ENCODE measurements at regions not wholly inside any gene's neighbourhood (a gene's known extent, or its start where the extent isn't known, plus 50 kb on each side); places are given as distances from the start of the nearest gene placed in this dataset.
A peak's percentile ranks its signal among the peaks of the same experiment; 100 is the strongest.
"Not testable (repeated sequence)": the region's sequence is repeated elsewhere in the genome, so short reads cannot be mapped to it uniquely, and the experiment has no call there.

DNA sequence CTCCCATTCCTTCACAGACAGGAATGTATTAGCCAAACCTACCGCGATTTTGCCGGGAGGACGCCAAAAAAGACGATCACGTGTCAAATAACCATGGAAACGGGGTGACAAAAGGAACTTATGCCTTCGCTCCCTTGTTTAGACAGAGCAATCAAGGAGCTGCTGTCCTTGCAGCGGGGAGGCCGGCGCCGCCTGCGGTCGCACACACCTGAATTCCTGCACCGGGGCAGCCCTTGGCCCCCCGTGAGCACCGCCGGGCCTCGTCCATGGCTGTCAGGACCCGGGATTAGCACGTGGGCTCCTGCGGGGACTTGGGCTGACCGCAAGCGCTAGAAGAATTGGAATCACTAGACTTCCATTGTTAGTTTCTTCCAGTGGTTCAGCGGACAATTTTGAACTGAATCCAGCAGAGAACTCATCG, 193.1 kb downstream of the SHQ1 start:
- TF ChIP-seq POLR2AphosphoS5 (IDR thresholded peaks at IDR 0.05; ENCODE audit: low read depth, low read length) (no peak), POLR2A (IDR thresholded peaks at IDR 0.05; ENCODE audit: low read depth, low read length) (no peak), SPI1 (IDR thresholded peaks at IDR 0.05; ENCODE audit: low read depth, low read length) (no peak), PAX5 (IDR thresholded peaks at IDR 0.05; ENCODE audit: insufficient read depth, low read length, severe bottlenecking) (no peak), TAF1 (IDR thresholded peaks at IDR 0.05; ENCODE audit: low read depth, low read length) (no peak), POU2F2 (IDR thresholded peaks at IDR 0.05; ENCODE audit: low read depth, low read length) (no peak)
- FAIRE-seq (no peak), DNase-seq (ENCODE audit: insufficient read length, low spot score) (no peak)

GRCh38 chr3:72652395-72652794, 195.8 kb downstream of the SHQ1 start:
- FAIRE-seq, result no peak
- no peak for DNase-seq (ENCODE audit: insufficient read length, low spot score)
- no peak for TF ChIP-seq POLR2AphosphoS5 (IDR thresholded peaks at IDR 0.05; ENCODE audit: low read depth, low read length)
- TF ChIP-seq POU2F2 (IDR thresholded peaks at IDR 0.05; ENCODE audit: low read depth, low read length), result no peak
- no peak for TF ChIP-seq POLR2A (IDR thresholded peaks at IDR 0.05; ENCODE audit: low read depth, low read length)
- TF ChIP-seq TAF1 (IDR thresholded peaks at IDR 0.05; ENCODE audit: low read depth, low read length), result no peak
- TF ChIP-seq PAX5 (IDR thresholded peaks at IDR 0.05; ENCODE audit: insufficient read depth, low read length, severe bottlenecking), result no peak
- TF ChIP-seq SPI1 (IDR thresholded peaks at IDR 0.05; ENCODE audit: low read depth, low read length), result no peak

DNA sequence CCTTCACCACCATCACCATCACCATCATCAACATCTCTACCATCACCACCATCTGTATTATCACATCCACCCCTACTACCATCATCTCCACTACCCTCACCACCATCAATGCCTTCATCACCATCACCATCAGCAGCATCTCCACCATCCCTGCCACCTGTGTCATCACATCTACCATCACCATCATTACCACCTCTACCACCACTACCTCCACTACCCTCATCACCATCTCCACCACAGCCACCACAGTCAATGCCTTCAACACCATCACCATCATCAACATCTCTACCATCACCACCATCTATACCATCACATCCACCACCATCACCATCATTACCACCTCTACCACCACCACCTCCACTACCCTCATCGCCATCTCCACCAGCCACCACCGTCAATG, 196.7 kb downstream of the SHQ1 start:
- FAIRE-seq, result peak; percentile 67
- DNase-seq (ENCODE audit: insufficient read length, low spot score), result no peak
- no peak for TF ChIP-seq POLR2A (IDR thresholded peaks at IDR 0.05; ENCODE audit: low read depth, low read length)
- no peak for TF ChIP-seq TAF1 (IDR thresholded peaks at IDR 0.05; ENCODE audit: low read depth, low read length)
- TF ChIP-seq PAX5 (IDR thresholded peaks at IDR 0.05; ENCODE audit: insufficient read depth, low read length, severe bottlenecking), result no peak
- TF ChIP-seq POU2F2 (IDR thresholded peaks at IDR 0.05; ENCODE audit: low read depth, low read length), result no peak
- TF ChIP-seq POLR2AphosphoS5 (IDR thresholded peaks at IDR 0.05; ENCODE audit: low read depth, low read length), result no peak
- no peak for TF ChIP-seq SPI1 (IDR thresholded peaks at IDR 0.05; ENCODE audit: low read depth, low read length)

DNA sequence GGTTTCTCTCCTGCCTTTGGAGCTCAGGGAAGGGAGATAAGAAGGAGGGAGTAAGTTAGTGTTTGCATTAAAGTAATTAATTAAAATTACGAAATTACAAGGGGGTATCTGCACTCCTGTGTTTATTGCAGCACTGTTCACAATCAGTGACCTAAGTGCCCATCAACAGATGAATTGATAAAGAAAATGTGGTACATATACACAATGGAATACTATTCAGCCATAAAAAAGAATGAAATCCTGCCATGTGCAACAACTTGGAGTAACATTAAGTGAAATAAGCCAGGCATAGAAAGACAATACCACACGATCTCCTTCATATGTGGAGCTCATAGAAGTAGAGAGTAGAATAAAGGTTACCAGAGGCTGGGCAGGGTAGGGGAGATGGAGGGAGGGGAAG, 202.0 kb downstream of the SHQ1 start:
- no peak for DNase-seq (ENCODE audit: insufficient read length, low spot score)
- TF ChIP-seq SPI1 (IDR thresholded peaks at IDR 0.05; ENCODE audit: low read depth, low read length) (no peak), POLR2AphosphoS5 (IDR thresholded peaks at IDR 0.05; ENCODE audit: low read depth, low read length) (no peak), TAF1 (IDR thresholded peaks at IDR 0.05; ENCODE audit: low read depth, low read length) (no peak), POU2F2 (IDR thresholded peaks at IDR 0.05; ENCODE audit: low read depth, low read length) (no peak), PAX5 (IDR thresholded peaks at IDR 0.05; ENCODE audit: insufficient read depth, low read length, severe bottlenecking) (no peak), POLR2A (IDR thresholded peaks at IDR 0.05; ENCODE audit: low read depth, low read length) (no peak)
- no peak for FAIRE-seq

DNA sequence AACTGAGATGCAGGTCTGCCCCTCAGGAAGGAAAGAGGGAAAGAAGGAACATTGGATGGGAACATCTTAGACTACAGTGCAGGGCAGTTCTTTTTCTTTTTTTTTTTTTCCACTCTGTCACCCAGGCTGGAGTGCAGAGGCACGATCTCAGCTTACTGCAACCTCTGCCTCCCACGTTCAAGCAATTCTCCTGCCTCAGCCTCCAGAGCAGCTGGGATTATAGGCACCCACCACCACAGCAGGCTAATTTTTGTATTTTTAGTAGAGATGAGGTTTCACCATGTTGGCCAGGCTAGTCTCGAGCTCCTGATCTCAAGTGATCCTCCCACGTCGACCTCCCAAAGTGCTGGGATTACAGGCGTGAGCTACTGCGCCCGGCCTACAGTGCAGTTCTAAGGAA, 204.6 kb downstream of the SHQ1 start:
- FAIRE-seq; DNase-seq (ENCODE audit: insufficient read length, low spot score): not testable (repeated sequence)

DNA sequence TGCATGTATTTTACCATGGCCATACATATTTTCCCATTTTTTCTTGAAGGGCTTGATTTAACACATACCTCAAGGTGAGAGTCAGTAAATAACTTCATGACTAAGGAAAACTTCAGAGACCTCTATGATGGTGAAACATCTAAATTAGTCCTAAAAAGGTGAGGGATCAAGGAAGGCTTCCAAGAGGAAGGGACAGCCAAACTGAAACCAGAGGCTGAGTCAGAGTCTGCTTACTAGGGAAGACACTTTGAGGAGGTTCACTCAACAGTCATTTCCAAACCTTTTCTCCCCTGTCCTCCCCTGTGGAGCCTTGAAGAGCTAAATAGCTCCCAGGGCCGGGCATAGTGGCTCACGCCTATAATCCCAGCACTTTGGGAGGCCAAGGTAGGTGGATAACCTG, 206.6 kb downstream of the SHQ1 start:
- no peak for FAIRE-seq
- DNase-seq (ENCODE audit: insufficient read length, low spot score), result no peak
- no peak for TF ChIP-seq POLR2A (IDR thresholded peaks at IDR 0.05; ENCODE audit: low read depth, low read length)
- no peak for TF ChIP-seq POLR2AphosphoS5 (IDR thresholded peaks at IDR 0.05; ENCODE audit: low read depth, low read length)
- no peak for TF ChIP-seq TAF1 (IDR thresholded peaks at IDR 0.05; ENCODE audit: low read depth, low read length)
- TF ChIP-seq SPI1 (IDR thresholded peaks at IDR 0.05; ENCODE audit: low read depth, low read length), result no peak
- TF ChIP-seq PAX5 (IDR thresholded peaks at IDR 0.05; ENCODE audit: insufficient read depth, low read length, severe bottlenecking), result no peak
- TF ChIP-seq POU2F2 (IDR thresholded peaks at IDR 0.05; ENCODE audit: low read depth, low read length), result no peak

DNA sequence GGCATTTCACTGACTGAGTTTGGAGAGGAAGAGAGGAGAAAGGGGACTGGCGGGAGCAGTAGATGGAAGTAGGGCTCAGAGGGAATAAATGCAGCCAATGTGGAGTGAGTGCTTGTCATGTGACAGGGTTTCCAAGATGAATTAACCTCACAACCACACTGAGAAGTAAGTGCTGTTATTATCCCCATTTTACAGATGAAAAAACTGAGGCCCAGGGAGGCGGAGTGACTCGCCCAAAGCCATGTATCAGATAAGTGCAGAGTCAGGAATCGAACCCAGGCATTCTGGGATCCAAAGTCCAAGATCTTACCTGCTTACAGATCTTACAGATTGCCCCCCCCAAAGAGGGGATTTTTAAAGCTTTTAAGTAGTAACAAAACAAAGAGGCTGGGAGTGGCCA, 207.2 kb downstream of the SHQ1 start:
- DNase-seq (ENCODE audit: insufficient read length, low spot score) (no peak), FAIRE-seq (no peak)
- TF ChIP-seq POLR2AphosphoS5 (IDR thresholded peaks at IDR 0.05; ENCODE audit: low read depth, low read length), result no peak
- TF ChIP-seq TAF1 (IDR thresholded peaks at IDR 0.05; ENCODE audit: low read depth, low read length), result no peak
- no peak for TF ChIP-seq POLR2A (IDR thresholded peaks at IDR 0.05; ENCODE audit: low read depth, low read length)
- no peak for TF ChIP-seq PAX5 (IDR thresholded peaks at IDR 0.05; ENCODE audit: insufficient read depth, low read length, severe bottlenecking)
- no peak for TF ChIP-seq SPI1 (IDR thresholded peaks at IDR 0.05; ENCODE audit: low read depth, low read length)
- TF ChIP-seq POU2F2 (IDR thresholded peaks at IDR 0.05; ENCODE audit: low read depth, low read length), result no peak

GRCh38 chr3:72636969-72637597, 211.2 kb downstream of the SHQ1 start:
- TF ChIP-seq PAX5 (IDR thresholded peaks at IDR 0.05; ENCODE audit: insufficient read depth, low read length, severe bottlenecking), result no peak
- TF ChIP-seq TAF1 (IDR thresholded peaks at IDR 0.05; ENCODE audit: low read depth, low read length), result no peak
- TF ChIP-seq POU2F2 (IDR thresholded peaks at IDR 0.05; ENCODE audit: low read depth, low read length), result no peak
- no peak for TF ChIP-seq POLR2AphosphoS5 (IDR thresholded peaks at IDR 0.05; ENCODE audit: low read depth, low read length)
- TF ChIP-seq POLR2A (IDR thresholded peaks at IDR 0.05; ENCODE audit: low read depth, low read length), result no peak
- no peak for DNase-seq (ENCODE audit: insufficient read length, low spot score)
- no peak for FAIRE-seq

DNA sequence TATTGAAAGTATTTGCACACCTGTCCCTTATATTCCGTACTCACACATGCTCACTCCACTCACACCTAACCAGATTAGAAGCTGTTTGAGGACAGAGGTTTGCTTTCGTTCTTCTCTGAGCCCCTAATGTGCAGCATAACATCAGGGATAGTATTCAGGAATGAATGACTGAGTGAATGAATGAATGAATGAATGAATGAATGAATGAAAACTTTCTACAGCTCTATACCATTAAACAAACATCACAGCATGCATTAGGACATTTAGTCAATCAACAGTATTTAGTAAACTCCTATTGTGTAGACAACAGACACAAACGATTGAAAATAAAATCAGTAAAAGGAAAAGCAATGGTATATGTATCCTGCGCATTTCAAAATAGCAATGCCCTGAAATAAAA, 212.7 kb downstream of the SHQ1 start:
- DNase-seq (ENCODE audit: insufficient read length, low spot score), result no peak
- no peak for FAIRE-seq
- TF ChIP-seq POU2F2 (IDR thresholded peaks at IDR 0.05; ENCODE audit: low read depth, low read length), result no peak
- no peak for TF ChIP-seq SPI1 (IDR thresholded peaks at IDR 0.05; ENCODE audit: low read depth, low read length)
- TF ChIP-seq PAX5 (IDR thresholded peaks at IDR 0.05; ENCODE audit: insufficient read depth, low read length, severe bottlenecking), result no peak
- no peak for TF ChIP-seq POLR2A (IDR thresholded peaks at IDR 0.05; ENCODE audit: low read depth, low read length)
- TF ChIP-seq POLR2AphosphoS5 (IDR thresholded peaks at IDR 0.05; ENCODE audit: low read depth, low read length), result no peak
- TF ChIP-seq TAF1 (IDR thresholded peaks at IDR 0.05; ENCODE audit: low read depth, low read length), result no peak

- DNase-seq (ENCODE audit: insufficient read length, low spot score), result no peak
- TF ChIP-seq POLR2AphosphoS5 (IDR thresholded peaks at IDR 0.05; ENCODE audit: low read depth, low read length) (no peak), SPI1 (IDR thresholded peaks at IDR 0.05; ENCODE audit: low read depth, low read length) (no peak), POU2F2 (IDR thresholded peaks at IDR 0.05; ENCODE audit: low read depth, low read length) (no peak), PAX5 (IDR thresholded peaks at IDR 0.05; ENCODE audit: insufficient read depth, low read length, severe bottlenecking) (no peak), POLR2A (IDR thresholded peaks at IDR 0.05; ENCODE audit: low read depth, low read length) (no peak), TAF1 (IDR thresholded peaks at IDR 0.05; ENCODE audit: low read depth, low read length) (no peak)
- peak; percentile 48 for FAIRE-seq
Measured at GRCh38 chr3:72634128-72634527, 214.1 kb downstream of the SHQ1 start.

All from GM12891 (cell line).